Neutrophil (primary cell): ENCODE measurements at regions not wholly inside any gene's neighbourhood (a gene's known extent, or its start where the extent isn't known, plus 50 kb on each side); places are given as distances from the start of the nearest gene placed in this dataset.

ENCODE experiments used
- H3K27ac ChIP-seq: fragments of 200-600 bp; sonication (generic); 2 replicates; pipeline ENCODE4 v1.5.1; 2016; ENCODE audit warnings: mild to moderate bottlenecking, moderate library complexity
- H3K27me3 ChIP-seq: fragments of 200-600 bp; sonication (generic); 2 replicates; pipeline ENCODE4 v1.6.0; 2016; ENCODE audit warnings: mild to moderate bottlenecking
- H3K36me3 ChIP-seq: fragments of 200-600 bp; sonication (generic); 2 replicates; pipeline ENCODE4 v1.5.1; 2017
- H3K4me1 ChIP-seq, 2 experiments: fragments of 200-600 bp in 1 of 2; sonication (generic) in 1 of 2; 1 replicate in 1 of 2; 2 replicates in 1 of 2; pipeline versions ENCODE4 v1.5.1 to v1.6.1; 2013 to 2016; ENCODE audit warnings: low read depth in 1 of 2, low read length in 1 of 2, mild to moderate bottlenecking in 1 of 2, moderate library complexity in 1 of 2; ENCODE audit not compliant: control insufficient read depth in 1 of 2, insufficient read depth in 1 of 2
- H3K4me3 ChIP-seq, 2 experiments: fragments of 200-600 bp in 1 of 2; sonication (generic) in 1 of 2; 1 replicate in 1 of 2; 2 replicates in 1 of 2; pipeline ENCODE4 v1.5.1; 2013 to 2016; ENCODE audit warnings: low read depth in 1 of 2, low read length in 1 of 2, mild to moderate bottlenecking in 1 of 2, moderate library complexity in 1 of 2
- H3K9me3 ChIP-seq: fragments of 200-600 bp; sonication (generic); 2 replicates; pipeline ENCODE4 v1.5.1; 2016
- CTCF ChIP-seq: fragments of 200-600 bp; sonication (generic); IDR thresholded peaks from 2 replicates; pipeline ENCODE4 v1.5.1; 2016; ENCODE audit warnings: antibody characterized with exemption

GRCh38 chr2:12052796-12053195 is 306.4 kb downstream of the LPIN1 start:
- peaks cover 21% of the 10 kb centered on the region for H3K27me3 ChIP-seq
- TF ChIP-seq CTCF, result no peak
- H3K27ac ChIP-seq, result no peak overlapping the region
- H3K4me3 ChIP-seq, result no peak overlapping the region
- no peaks in the 10 kb centered on the region for H3K4me1 ChIP-seq
- no peaks in the 10 kb centered on the region for H3K9me3 ChIP-seq
- no peaks in the 10 kb centered on the region for H3K36me3 ChIP-seq

DNA sequence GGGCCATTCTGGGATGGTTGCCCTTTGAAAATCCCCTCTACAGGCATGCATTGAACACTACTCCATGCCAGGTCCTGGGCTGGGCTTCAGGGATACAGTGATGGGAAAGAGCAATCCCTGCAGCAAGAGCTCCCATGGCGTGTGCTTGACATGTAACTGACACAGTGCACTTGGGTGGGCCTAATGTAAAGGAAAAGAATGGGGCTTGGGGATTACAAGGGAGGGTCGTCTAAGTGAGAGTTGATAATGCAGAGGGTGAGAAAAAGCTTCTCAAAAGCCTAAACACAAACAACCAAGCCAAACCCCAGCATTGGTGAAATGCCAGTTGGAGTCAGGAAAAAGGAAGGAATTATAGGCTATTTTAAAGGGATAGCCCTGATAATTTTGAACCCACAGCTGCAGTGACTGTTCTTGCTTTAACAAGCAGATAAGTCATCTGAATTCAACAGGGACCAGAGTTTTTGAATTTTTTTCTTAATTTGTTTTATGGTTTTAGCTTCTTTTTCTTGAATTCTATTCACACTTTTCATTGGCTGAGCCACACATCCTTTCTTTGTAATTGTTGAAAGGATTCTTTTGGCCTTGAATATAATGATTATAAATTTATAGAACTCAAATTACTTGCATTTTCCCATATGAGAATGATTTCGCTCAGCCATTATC is 308.7 kb downstream of the LPIN1 start:
- Histone ChIP-seq H3K4me1 (no peaks in the 10 kb centered on the region), H3K27me3 (peaks cover 36% of the 10 kb centered on the region), H3K36me3 (no peaks in the 10 kb centered on the region), H3K4me3 (no peak overlapping the region), H3K27ac (no peak overlapping the region), H3K9me3 (no peaks in the 10 kb centered on the region)
- no peak for TF ChIP-seq CTCF

GRCh38 chr2:12057436-12058166 is 311.2 kb downstream of the LPIN1 start:
- H3K27ac ChIP-seq, result no peak overlapping the region
- H3K9me3 ChIP-seq, result no peaks in the 10 kb centered on the region
- H3K4me3 ChIP-seq, result no peak overlapping the region
- no peaks in the 10 kb centered on the region for H3K36me3 ChIP-seq
- no peak for TF ChIP-seq CTCF
- H3K4me1 ChIP-seq, result no peaks in the 10 kb centered on the region
- H3K27me3 ChIP-seq, result peaks cover 29% of the 10 kb centered on the region

DNA sequence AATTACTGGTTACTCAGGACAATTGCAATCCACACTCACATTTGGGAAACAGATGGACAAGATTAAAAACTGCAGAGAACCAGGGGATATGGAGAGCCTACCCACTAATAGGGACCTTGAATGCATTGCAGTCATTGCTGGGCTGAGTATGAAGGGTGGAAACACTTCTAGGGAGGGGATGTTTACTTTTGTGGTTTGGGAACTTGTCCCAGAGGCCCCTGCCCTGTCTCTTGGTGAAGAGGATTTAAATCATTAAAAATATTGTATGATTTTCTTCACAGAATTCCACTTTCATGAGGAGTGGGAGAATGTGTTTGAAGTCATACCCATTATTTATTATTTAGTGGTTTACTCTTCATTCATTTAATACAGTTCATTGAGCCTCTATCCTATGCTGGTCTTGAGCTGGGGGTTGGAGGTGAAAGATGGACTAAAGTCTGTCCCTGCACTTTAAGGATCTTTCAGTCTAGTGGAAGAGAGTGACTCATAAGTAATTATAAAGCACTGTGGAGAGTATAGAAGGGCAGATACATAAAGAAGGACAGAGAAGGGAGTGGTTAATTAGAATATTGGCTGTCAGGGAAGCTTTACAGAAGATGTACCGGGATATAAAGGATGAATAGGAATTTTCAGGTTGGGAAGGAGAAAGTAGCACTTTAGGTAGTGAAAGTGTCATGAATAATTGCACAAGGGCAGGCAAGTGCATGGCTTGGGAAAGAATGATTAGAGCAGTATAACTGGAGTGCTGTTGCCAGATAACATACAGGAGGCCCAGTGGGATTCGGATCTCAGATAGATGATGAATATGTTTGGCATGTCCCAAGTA is 313.4 kb downstream of the LPIN1 start:
- no peak overlapping the region for H3K4me3 ChIP-seq
- no peaks in the 10 kb centered on the region for H3K36me3 ChIP-seq
- H3K4me1 ChIP-seq, result no peaks in the 10 kb centered on the region
- peaks cover 29% of the 10 kb centered on the region for H3K27me3 ChIP-seq
- H3K27ac ChIP-seq, result no peak overlapping the region
- no peaks in the 10 kb centered on the region for H3K9me3 ChIP-seq
- TF ChIP-seq CTCF, result no peak

GRCh38 chr2:12060886-12061285 is 314.5 kb downstream of the LPIN1 start:
- TF ChIP-seq CTCF, result no peak
- no peak overlapping the region for H3K27ac ChIP-seq
- no peak overlapping the region for H3K4me3 ChIP-seq
- H3K9me3 ChIP-seq, result no peaks in the 10 kb centered on the region
- H3K36me3 ChIP-seq, result no peaks in the 10 kb centered on the region
- peaks cover 29% of the 10 kb centered on the region for H3K27me3 ChIP-seq
- no peaks in the 10 kb centered on the region for H3K4me1 ChIP-seq
